IMR-90 (cell line): ENCODE measurements at regions not wholly inside any gene's neighbourhood (a gene's known extent, or its start where the extent isn't known, plus 50 kb on each side); places are given as distances from the start of the nearest gene placed in this dataset.

Experiments
- ATAC-seq: fragments of 200-7000 bp; cut with Tn5 transposase; 2 replicates; pipeline ENCODE4 v1.9.1; 2020; ENCODE audit warnings: low read depth, mild to moderate bottlenecking, moderate library complexity
- BruUV-seq: library from RNA; stranded (reverse); fragments of 400-500 nt; replicated peaks from 2 replicates; lab custom pipeline; 2021; lab: Mats Ljungman, UMichigan
- CTCF ChIA-PET: fragments of 300-600 bp; formaldehyde crosslinking; extraction: SDS; loops from one replicate; lab custom pipeline; 2021; ENCODE audit warnings: antibody characterized with exemption; lab: Yijun Ruan, JAX
- POLR2A ChIA-PET: fragments of 300-600 bp; sonication (Branson Sonifier 250); formaldehyde crosslinking; loops from one replicate; lab custom pipeline; 2022; ENCODE audit warnings: antibody characterized with exemption; ENCODE audit not compliant: unreplicated experiment; lab: Charles Lee
- DNase-seq: peaks from one replicate; pipeline ENCODE4 v3.0.0; 2013
- H2AFZ ChIP-seq: replicated peaks from 2 replicates; pipeline ENCODE3; 2013; ENCODE audit warnings: low read length, mild to moderate bottlenecking; ENCODE audit not compliant: poor library complexity
- H2AK5ac ChIP-seq: 2 replicates; pipeline ENCODE4 v1.6.1; 2013; ENCODE audit warnings: low read depth, low read length, inconsistent platforms
- H2AK9ac ChIP-seq: replicated peaks from 2 replicates; pipeline ENCODE3; 2013; ENCODE audit warnings: mild to moderate bottlenecking, low read depth, low read length, moderate library complexity; ENCODE audit not compliant: poor library complexity
- H2BK120ac ChIP-seq: 2 replicates; pipeline ENCODE4 v1.6.1; 2013; ENCODE audit warnings: low read depth, low read length, inconsistent platforms
- H2BK15ac ChIP-seq: 3 replicates; pipeline ENCODE4 v1.6.1; 2013; ENCODE audit warnings: low read depth, low read length, inconsistent platforms
- H2BK20ac ChIP-seq: 2 replicates; pipeline ENCODE4 v1.6.1; 2013; ENCODE audit warnings: low read depth, mild to moderate bottlenecking, inconsistent platforms, low read length, moderate library complexity
- H2BK5ac ChIP-seq: 2 replicates; pipeline ENCODE4 v1.6.1; 2013; ENCODE audit warnings: mild to moderate bottlenecking, low read depth, low read length, inconsistent platforms; ENCODE audit not compliant: poor library complexity, severe bottlenecking
- H3K14ac ChIP-seq: replicated peaks from 2 replicates; pipeline ENCODE4 v1.6.1; 2013; ENCODE audit warnings: low read depth, low read length, inconsistent platforms
- H3K18ac ChIP-seq: 2 replicates; pipeline ENCODE4 v1.6.1; 2013; ENCODE audit warnings: low read depth, low read length, control low read depth
- H3K23ac ChIP-seq: 2 replicates; pipeline ENCODE4 v1.6.1; 2013; ENCODE audit warnings: low read depth, low read length, inconsistent platforms
- H3K27ac ChIP-seq: 2 replicates; pipeline ENCODE4 v1.5.1; 2013; ENCODE audit warnings: mild to moderate bottlenecking, control low read depth, low read length; ENCODE audit not compliant: insufficient read depth
- H3K27me3 ChIP-seq: 2 replicates; pipeline ENCODE4 v1.6.1; 2013; ENCODE audit warnings: low read length; ENCODE audit not compliant: control insufficient read depth, insufficient read depth
- H3K36me3 ChIP-seq: 2 replicates; pipeline ENCODE4 v1.6.1; 2013; ENCODE audit warnings: low read length, mixed read lengths; ENCODE audit not compliant: control insufficient read depth, insufficient read depth
- H3K4ac ChIP-seq: 2 replicates; pipeline ENCODE4 v1.6.1; 2013; ENCODE audit warnings: low read depth, low read length, inconsistent platforms
- H3K4me1 ChIP-seq: 2 replicates; pipeline ENCODE4 v1.6.1; 2013; ENCODE audit warnings: low read length, mixed read lengths; ENCODE audit not compliant: control insufficient read depth, insufficient read depth
- H3K4me2 ChIP-seq: 2 replicates; pipeline ENCODE4 v1.6.1; 2013; ENCODE audit warnings: low read depth, mild to moderate bottlenecking, control low read depth, low read length, moderate library complexity
- H3K4me3 ChIP-seq: 2 replicates; pipeline ENCODE4 v1.5.1; 2013; ENCODE audit warnings: low read depth, mild to moderate bottlenecking, control low read depth, low read length, moderate library complexity; ENCODE audit not compliant: insufficient read depth
- H3K56ac ChIP-seq: 2 replicates; pipeline ENCODE4 v1.6.1; 2013; ENCODE audit warnings: low read length, inconsistent platforms; ENCODE audit not compliant: insufficient read depth; ENCODE audit errors: extremely low read depth
- H3K79me1 ChIP-seq, 2 experiments: 2 replicates each; pipeline ENCODE4 v1.6.1; 2013; ENCODE audit warnings: low read length in 2 of 2, inconsistent platforms in 1 of 2, low read depth in 1 of 2
- H3K9ac ChIP-seq: 2 replicates; pipeline ENCODE4 v1.6.1; 2013; ENCODE audit warnings: low read depth, low read length, control low read depth
- H3K9me1 ChIP-seq: 2 replicates; pipeline ENCODE4 v1.6.1; 2013; ENCODE audit warnings: low read length, inconsistent platforms; ENCODE audit not compliant: insufficient read depth
- H3K9me3 ChIP-seq: 2 replicates; pipeline ENCODE4 v1.6.1; 2013; ENCODE audit warnings: low read length; ENCODE audit not compliant: control insufficient read depth, insufficient read depth
- H4K20me1 ChIP-seq: 2 replicates; pipeline ENCODE4 v1.6.1; 2013; ENCODE audit warnings: low read length, inconsistent platforms; ENCODE audit not compliant: insufficient read depth
- H4K5ac ChIP-seq: 2 replicates; pipeline ENCODE4 v1.6.1; 2013; ENCODE audit warnings: mild to moderate bottlenecking, low read depth, low read length, control low read depth
- H4K8ac ChIP-seq, 2 experiments: 2 replicates each; pipeline ENCODE4 v1.6.1; 2013; ENCODE audit warnings: low read depth in 2 of 2, low read length in 2 of 2, control low read depth in 1 of 2, inconsistent platforms in 1 of 2
- H4K91ac ChIP-seq: 2 replicates; pipeline ENCODE4 v1.6.1; 2013; ENCODE audit warnings: low read depth, low read length, inconsistent platforms; ENCODE audit not compliant: insufficient read depth
- BHLHE40 ChIP-seq: fragments of 150-350 bp; IDR thresholded peaks from 2 replicates; pipeline ENCODE4 v1.6.1; 2016; ENCODE audit warnings: mild to moderate bottlenecking, low read depth, low read length
- CEBPB ChIP-seq: IDR thresholded peaks from 2 replicates; pipeline ENCODE4 v1.6.1; 2012; ENCODE audit warnings: low read depth, low read length, improper control_type of control experiment
- CHD1 ChIP-seq: IDR thresholded peaks from 2 replicates; pipeline ENCODE4 v1.6.1; 2012; ENCODE audit warnings: low read depth, low read length, improper control_type of control experiment
- FOS ChIP-seq: fragments of 150-350 bp; IDR thresholded peaks from 2 replicates; pipeline ENCODE4 v1.6.1; 2016; ENCODE audit warnings: low read depth, low read length
- MAFK ChIP-seq: IDR thresholded peaks from 2 replicates; pipeline ENCODE4 v1.6.1; 2012; ENCODE audit warnings: low read depth, low read length, improper control_type of control experiment
- MAZ ChIP-seq: IDR thresholded peaks from 2 replicates; pipeline ENCODE4 v1.6.1; 2012; ENCODE audit warnings: low read depth, mild to moderate bottlenecking, low read length, improper control_type of control experiment, moderate library complexity, borderline replicate concordance
- MXI1 ChIP-seq: IDR thresholded peaks from 2 replicates; pipeline ENCODE4 v1.6.1; 2012; ENCODE audit warnings: low read depth, mild to moderate bottlenecking, low read length, moderate library complexity, borderline replicate concordance
- NFE2L2 ChIP-seq: fragments of 150-350 bp; IDR thresholded peaks from 2 replicates; pipeline ENCODE4 v1.6.1; 2016; ENCODE audit warnings: low read depth, mild to moderate bottlenecking, low read length
- POLR2A ChIP-seq: IDR thresholded peaks from 2 replicates; pipeline ENCODE4 v1.6.1; 2012; ENCODE audit warnings: mild to moderate bottlenecking, low read depth, low read length
- RAD21 ChIP-seq: IDR thresholded peaks from 2 replicates; pipeline ENCODE4 v1.6.1; 2012; ENCODE audit warnings: low read length, improper control_type of control experiment
- RCOR1 ChIP-seq: IDR thresholded peaks from 2 replicates; pipeline ENCODE4 v1.6.1; 2012; ENCODE audit warnings: mild to moderate bottlenecking, low read length, improper control_type of control experiment; ENCODE audit not compliant: insufficient replicate concordance
- RFX5 ChIP-seq: IDR thresholded peaks from 2 replicates; pipeline ENCODE4 v1.8.0; 2012; ENCODE audit warnings: low read depth, mild to moderate bottlenecking, low read length, moderate library complexity
- SMC3 ChIP-seq: fragments of 150-350 bp; IDR thresholded peaks from 2 replicates; pipeline ENCODE4 v1.6.1; 2016; ENCODE audit warnings: low read depth, mild to moderate bottlenecking, antibody characterized with exemption, low read length, moderate library complexity
- WGBS, 2 experiments: methylation state at CpG; one replicate each; pipeline versions ENCODE4 v1.1.5 to v1.1.7; 2013; ENCODE audit warnings: missing lambda C conversion rate in 2 of 2; ENCODE audit not compliant: insufficient read length in 1 of 2; ENCODE audit errors: extremely low coverage in 2 of 2; 5-methylcytosine and 5-hydroxymethylcytosine counted together
- dilution Hi-C: fragments of 300-500 bp; cut with HindIII; formaldehyde crosslinking; loops from one replicate; pipeline ENCODE4 v1.14.3; 2018; ENCODE audit warnings: low sequenced_read_pairs; ENCODE audit not compliant: unreplicated experiment
- in situ Hi-C: fragments of 300-500 bp; cut with MboI; formaldehyde crosslinking; loops from 3 replicates; pipeline ENCODE4 v1.14.3; 2019; ENCODE audit warnings: low sequenced_read_pairs, inconsistent platforms, mixed read lengths
- intact Hi-C: fragments of 100-400 bp; cut with micrococcal nuclease; formaldehyde crosslinking; loops from 2 replicates; pipeline ENCODE4 v1.10.0; 2022
- TF ChIP-seq, protein P1 (sequence below): conservative IDR thresholded peaks from 2 replicates; pipeline ENCODE4 v1.5.1; 2012; ENCODE audit warnings: mild to moderate bottlenecking, low read depth, low read length, improper control_type of control experiment
- TF ChIP-seq, protein P2 (sequence below): fragments of 150-350 bp; IDR thresholded peaks from 2 replicates; pipeline ENCODE4 v1.6.1; 2016; ENCODE audit warnings: low read depth, mild to moderate bottlenecking, low read length, moderate library complexity, borderline replicate concordance
- TF ChIP-seq, protein P3 (sequence below): fragments of 150-350 bp; IDR thresholded peaks from 2 replicates; pipeline ENCODE4 v1.6.1; 2017; ENCODE audit warnings: mild to moderate bottlenecking, antibody characterized with exemption, low read length, low read depth

DNA sequence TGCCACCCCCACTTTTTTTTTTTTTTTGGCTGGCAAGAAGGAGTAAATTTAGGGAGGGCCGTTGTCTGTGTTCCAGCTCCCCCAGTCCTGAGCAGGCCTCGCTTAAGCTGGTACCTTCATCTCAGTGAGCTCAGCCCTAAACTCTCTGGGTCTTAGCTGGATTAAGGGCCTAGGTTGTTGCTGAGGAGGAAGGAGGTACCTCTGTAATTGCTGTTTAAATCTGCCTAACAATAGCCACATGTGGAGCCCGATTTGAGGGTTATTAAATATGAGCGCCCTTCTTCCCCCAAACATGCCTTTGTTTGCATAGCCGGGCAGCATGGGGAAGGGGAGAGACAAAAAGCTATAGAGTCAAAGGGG is 179.0 kb upstream of the PITX1 start:
- in situ Hi-C loops = no loop called here
- ATAC-seq = no peak
- TF ChIP-seq MXI1 (no peak), CEBPB (no peak), RAD21 (no peak), SMC3 (no peak), MAZ (no peak), RCOR1 (no peak), BHLHE40 (no peak), NFE2L2 (no peak), POLR2A (no peak), RFX5 (no peak), FOS (no peak), CHD1 (no peak), MAFK (no peak)
- TF ChIP-seq, protein P1, sequence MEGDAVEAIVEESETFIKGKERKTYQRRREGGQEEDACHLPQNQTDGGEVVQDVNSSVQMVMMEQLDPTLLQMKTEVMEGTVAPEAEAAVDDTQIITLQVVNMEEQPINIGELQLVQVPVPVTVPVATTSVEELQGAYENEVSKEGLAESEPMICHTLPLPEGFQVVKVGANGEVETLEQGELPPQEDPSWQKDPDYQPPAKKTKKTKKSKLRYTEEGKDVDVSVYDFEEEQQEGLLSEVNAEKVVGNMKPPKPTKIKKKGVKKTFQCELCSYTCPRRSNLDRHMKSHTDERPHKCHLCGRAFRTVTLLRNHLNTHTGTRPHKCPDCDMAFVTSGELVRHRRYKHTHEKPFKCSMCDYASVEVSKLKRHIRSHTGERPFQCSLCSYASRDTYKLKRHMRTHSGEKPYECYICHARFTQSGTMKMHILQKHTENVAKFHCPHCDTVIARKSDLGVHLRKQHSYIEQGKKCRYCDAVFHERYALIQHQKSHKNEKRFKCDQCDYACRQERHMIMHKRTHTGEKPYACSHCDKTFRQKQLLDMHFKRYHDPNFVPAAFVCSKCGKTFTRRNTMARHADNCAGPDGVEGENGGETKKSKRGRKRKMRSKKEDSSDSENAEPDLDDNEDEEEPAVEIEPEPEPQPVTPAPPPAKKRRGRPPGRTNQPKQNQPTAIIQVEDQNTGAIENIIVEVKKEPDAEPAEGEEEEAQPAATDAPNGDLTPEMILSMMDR = no peak
- TF ChIP-seq, protein P2, sequence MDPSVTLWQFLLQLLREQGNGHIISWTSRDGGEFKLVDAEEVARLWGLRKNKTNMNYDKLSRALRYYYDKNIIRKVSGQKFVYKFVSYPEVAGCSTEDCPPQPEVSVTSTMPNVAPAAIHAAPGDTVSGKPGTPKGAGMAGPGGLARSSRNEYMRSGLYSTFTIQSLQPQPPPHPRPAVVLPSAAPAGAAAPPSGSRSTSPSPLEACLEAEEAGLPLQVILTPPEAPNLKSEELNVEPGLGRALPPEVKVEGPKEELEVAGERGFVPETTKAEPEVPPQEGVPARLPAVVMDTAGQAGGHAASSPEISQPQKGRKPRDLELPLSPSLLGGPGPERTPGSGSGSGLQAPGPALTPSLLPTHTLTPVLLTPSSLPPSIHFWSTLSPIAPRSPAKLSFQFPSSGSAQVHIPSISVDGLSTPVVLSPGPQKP = no peak
- TF ChIP-seq, protein P3, sequence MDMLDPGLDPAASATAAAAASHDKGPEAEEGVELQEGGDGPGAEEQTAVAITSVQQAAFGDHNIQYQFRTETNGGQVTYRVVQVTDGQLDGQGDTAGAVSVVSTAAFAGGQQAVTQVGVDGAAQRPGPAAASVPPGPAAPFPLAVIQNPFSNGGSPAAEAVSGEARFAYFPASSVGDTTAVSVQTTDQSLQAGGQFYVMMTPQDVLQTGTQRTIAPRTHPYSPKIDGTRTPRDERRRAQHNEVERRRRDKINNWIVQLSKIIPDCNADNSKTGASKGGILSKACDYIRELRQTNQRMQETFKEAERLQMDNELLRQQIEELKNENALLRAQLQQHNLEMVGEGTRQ = no peak

More for the DNA sequence above, 179.0 kb upstream of the PITX1 start:
- H4K5ac ChIP-seq = no peak overlapping the region; the same call in 1 of the 2 replicates
- no peaks in the 10 kb centered on the region for H3K27me3 ChIP-seq
- H4K20me1 ChIP-seq = no peaks in the 10 kb centered on the region
- peaks cover 39% of the 10 kb centered on the region for H3K4me1 ChIP-seq
- no peak overlapping the region for H2AK9ac ChIP-seq
- no peak overlapping the region for H3K4me2 ChIP-seq
- peak overlapping the region; percentile 98; the same call in 1 of the 2 replicates for H3K4ac ChIP-seq
- peak overlapping the region; percentile 89; the same call in 1 of the 3 replicates for H2BK15ac ChIP-seq
- H3K79me1 ChIP-seq = peaks cover 3 to 32% of the 10 kb centered on the region in 2 experiments; a peak in 3 of 4 replicates
- DNase-seq = no peak
- WGBS, 2 experiments = no CpG with 5 or more reads among the region's 5 CpGs
- H3K23ac ChIP-seq = no peak overlapping the region
- no peak overlapping the region for H3K4me3 ChIP-seq
- H3K27ac ChIP-seq = no peak overlapping the region
- H3K9me1 ChIP-seq = peaks cover 31% of the 10 kb centered on the region
- 0 out of 2 replicates have a peak overlapping the region, but pooled peaks have one; percentile 98 for H2BK120ac ChIP-seq
- H3K36me3 ChIP-seq = no peaks in the 10 kb centered on the region
- peak overlapping the region; percentile 7 for H2AFZ ChIP-seq
- H2BK20ac ChIP-seq = peak overlapping the region; percentile 95; the same call in 1 of the 2 replicates
- no peak overlapping the region for H3K56ac ChIP-seq
- H4K91ac ChIP-seq = no peak overlapping the region; the same call in 1 of the 2 replicates
- no peak overlapping the region for H3K18ac ChIP-seq
- H3K9ac ChIP-seq = no peak overlapping the region
- intact Hi-C loops = no loop called here
- peak overlapping the region; percentile 8; the same call in 1 of the 2 replicates for H2AK5ac ChIP-seq
- ChIA-PET POLR2A (no interaction called here), CTCF (interaction anchor here (0.7 kb wide), 1 partner anchor 307 kb away, joined by 4 read pairs; no protein-coding TSS in a partner anchor)
- H3K14ac ChIP-seq = peak overlapping the region; percentile 89
- dilution Hi-C loops = no loop called here
- no TSS peak for BruUV-seq
- H2BK5ac ChIP-seq = no peak overlapping the region
- H4K8ac ChIP-seq = no peak overlapping the region
- no peaks in the 10 kb centered on the region for H3K9me3 ChIP-seq
